GM18858 (cell line): ENCODE measurements at regions not wholly inside any gene's neighbourhood (a gene's known extent, or its start where the extent isn't known, plus 50 kb on each side); places are given as distances from the start of the nearest gene placed in this dataset.

Experiments used
- ATAC-seq: cut with Tn5 transposase; IDR thresholded peaks from one replicate; pipeline ENCODE4 v1.9.1; 2021; ENCODE audit not compliant: unreplicated experiment

GRCh38 chr2:82307511-82307910 lies 2003.0 kb upstream of the LRRTM1 start:
- ATAC-seq: no peak

GRCh38 chr2:82301506-82301905 lies 1997.0 kb upstream of the LRRTM1 start:
- ATAC-seq: no peak

- ATAC-seq: no peak
Measured at GRCh38 chr2:82289446-82289845, 1984.9 kb upstream of the LRRTM1 start.

- ATAC-seq: no peak
Measured at GRCh38 chr2:82283075-82283474, 1978.5 kb upstream of the LRRTM1 start.

- ATAC-seq: no peak
Measured at GRCh38 chr2:82282111-82282882, 1977.7 kb upstream of the LRRTM1 start.

- no peak for ATAC-seq
Measured at GRCh38 chr2:82279367-82279766, 1974.8 kb upstream of the LRRTM1 start.

- no peak for ATAC-seq
Measured at GRCh38 chr2:82278416-82278815, 1973.9 kb upstream of the LRRTM1 start.

GRCh38 chr2:82275599-82275998 lies 1971.0 kb upstream of the LRRTM1 start:
- no peak for ATAC-seq

GRCh38 chr2:82268446-82268845 lies 1963.9 kb upstream of the LRRTM1 start:
- no peak for ATAC-seq

- ATAC-seq: no peak
Measured at GRCh38 chr2:82260521-82260920, 1956.0 kb upstream of the LRRTM1 start.

- no peak for ATAC-seq
Measured at GRCh38 chr2:82259551-82259950, 1955.0 kb upstream of the LRRTM1 start.

- no peak for ATAC-seq
Measured at GRCh38 chr2:82257796-82258555, 1953.4 kb upstream of the LRRTM1 start.

GRCh38 chr2:82256983-82257632 lies 1952.6 kb upstream of the LRRTM1 start:
- no peak for ATAC-seq

- no peak for ATAC-seq
Measured at GRCh38 chr2:82256288-82256687, 1951.7 kb upstream of the LRRTM1 start.

GRCh38 chr2:82254728-82255127 lies 1950.2 kb upstream of the LRRTM1 start:
- no peak for ATAC-seq

- ATAC-seq: no peak
Measured at GRCh38 chr2:82246220-82246775, 1941.7 kb upstream of the LRRTM1 start.

GRCh38 chr2:82239176-82239575 lies 1934.6 kb upstream of the LRRTM1 start:
- ATAC-seq: no peak

- ATAC-seq: no peak
Measured at GRCh38 chr2:82237994-82238662, 1933.6 kb upstream of the LRRTM1 start.

- ATAC-seq: no peak
Measured at GRCh38 chr2:82234283-82234874, 1929.8 kb upstream of the LRRTM1 start.

GRCh38 chr2:82233806-82234205 lies 1929.3 kb upstream of the LRRTM1 start:
- ATAC-seq: no peak

- ATAC-seq: no peak
Measured at GRCh38 chr2:82230406-82230805, 1925.9 kb upstream of the LRRTM1 start.
